T-helper 2 cell treated with Interferon-gamma antibody and Interleukin-4, amounts not matched to agents 5 μg/mL and 100 μg/mL, for 36 hours (primary cell): ENCODE measurements at regions not wholly inside any gene's neighbourhood (a gene's known extent, or its start where the extent isn't known, plus 50 kb on each side); places are given as distances from the start of the nearest gene placed in this dataset.
"Not testable (repeated sequence)": the region's sequence is repeated elsewhere in the genome, so short reads cannot be mapped to it uniquely, and the experiment has no call there.

Experiments
- DNase-seq: peaks from one replicate; pipeline ENCODE4 v3.0.0; 2021; ENCODE audit warnings: low spot score
- H3K27ac Mint-ChIP-seq: one replicate; pipeline ENCODE4 v1.8.0; 2021; ENCODE audit warnings: mild to moderate bottlenecking, mixed read lengths
- H3K27me3 Mint-ChIP-seq: one replicate; pipeline ENCODE4 v1.8.0; 2021; ENCODE audit warnings: low read depth, mixed read lengths
- H3K36me3 Mint-ChIP-seq: one replicate; pipeline ENCODE4 v1.8.0; 2021; ENCODE audit warnings: low read depth, mixed read lengths
- H3K4me1 Mint-ChIP-seq: one replicate; pipeline ENCODE4 v1.8.0; 2021; ENCODE audit warnings: low read depth, mixed read lengths
- H3K4me3 Mint-ChIP-seq: one replicate; pipeline ENCODE4 v1.8.0; 2022; ENCODE audit warnings: mild to moderate bottlenecking, moderate library complexity, mixed read lengths
- H3K9me3 Mint-ChIP-seq: one replicate; pipeline ENCODE4 v1.8.0; 2021; ENCODE audit warnings: mixed read lengths

DNA sequence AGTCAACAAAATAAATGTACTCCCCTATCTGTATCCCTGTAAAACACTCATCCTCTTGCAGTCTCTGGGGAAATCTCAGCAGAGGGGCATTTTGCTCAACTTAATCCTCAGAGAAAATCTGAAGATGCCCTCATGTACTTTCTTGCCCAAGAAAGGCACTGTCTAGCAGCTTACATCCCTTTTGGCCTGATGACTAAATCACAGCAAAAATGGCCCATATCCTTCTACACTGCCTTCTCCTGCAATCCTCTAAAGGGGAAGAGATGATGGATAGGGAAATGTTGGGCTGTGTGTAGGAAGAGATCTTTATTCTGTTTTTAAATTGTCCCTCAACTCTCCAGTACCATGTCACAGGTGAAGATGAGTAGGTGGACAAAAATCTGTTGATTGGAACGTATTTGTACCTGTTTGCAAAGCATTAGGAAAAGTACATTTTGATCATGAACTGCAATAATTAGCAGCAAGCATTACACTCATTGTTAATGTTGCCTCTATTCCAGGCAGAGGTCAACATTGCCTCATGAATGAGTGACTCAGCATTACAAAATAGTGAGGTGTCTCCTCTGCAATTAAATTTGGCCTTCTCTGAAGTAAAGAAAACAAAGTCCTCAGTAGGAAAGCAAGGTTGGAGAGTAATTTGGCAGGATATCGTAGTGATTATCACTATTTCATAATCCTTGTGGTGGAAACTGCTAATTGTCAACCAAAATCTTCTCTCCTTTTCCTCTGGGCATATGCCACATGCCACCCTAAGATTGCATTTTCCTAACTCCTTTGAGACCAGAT lies 172.4 kb upstream of the CAND1 start:
- DNase-seq = no peak
- Mint-ChIP-seq H3K27me3 (peaks cover 6% of the 10 kb centered on the region), H3K4me1 (no peaks in the 10 kb centered on the region), H3K4me3 (no peak overlapping the region), H3K9me3 (no peaks in the 10 kb centered on the region), H3K27ac (no peak overlapping the region), H3K36me3 (no peaks in the 10 kb centered on the region)

DNA sequence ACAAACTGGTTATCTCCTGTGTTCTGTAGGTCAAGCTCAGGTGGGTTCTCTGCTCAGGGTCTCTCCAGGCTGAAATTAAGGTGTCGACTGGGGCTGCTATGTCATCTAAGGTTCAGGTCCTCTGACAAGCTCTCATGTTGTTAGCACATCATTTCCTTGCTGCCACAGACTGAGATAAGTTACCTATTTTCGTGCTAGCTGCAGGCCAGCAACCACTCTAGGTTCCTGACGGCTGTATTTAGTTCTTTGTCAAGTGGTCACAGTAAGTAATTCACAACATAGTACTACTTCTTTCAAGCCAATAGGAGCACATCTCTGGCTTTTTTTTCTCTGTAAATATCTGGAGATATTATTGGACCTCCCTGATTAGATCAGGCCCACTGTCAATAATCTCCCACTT lies 169.3 kb upstream of the CAND1 start:
- Mint-ChIP-seq H3K27me3 (peaks cover 4% of the 10 kb centered on the region), H3K27ac (no peak overlapping the region), H3K4me3 (no peak overlapping the region), H3K9me3 (peaks cover 4% of the 10 kb centered on the region), H3K4me1 (no peaks in the 10 kb centered on the region), H3K36me3 (no peaks in the 10 kb centered on the region)
- no peak for DNase-seq

DNA sequence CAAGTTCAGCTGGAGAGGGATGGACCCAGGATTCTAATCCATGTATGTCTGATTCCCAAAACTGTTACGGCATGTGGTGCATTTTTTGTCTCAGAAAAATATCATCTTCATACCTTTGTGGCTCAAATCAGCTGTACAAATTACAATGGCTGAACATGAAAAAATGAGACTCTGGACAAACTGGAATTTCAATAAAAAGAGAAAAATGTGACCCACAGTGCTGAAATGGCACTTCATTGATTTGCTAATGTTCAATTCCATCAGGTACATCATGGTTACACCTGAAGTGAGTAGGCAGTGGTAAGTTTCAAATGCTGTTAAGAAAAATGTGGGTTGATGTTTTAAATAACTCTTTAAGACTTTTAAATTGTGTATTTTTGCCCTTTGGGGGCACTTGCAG lies 165.6 kb upstream of the CAND1 start:
- no peak for DNase-seq
- Mint-ChIP-seq H3K4me3 (no peak overlapping the region), H3K9me3 (peaks cover 30% of the 10 kb centered on the region), H3K36me3 (no peaks in the 10 kb centered on the region), H3K27me3 (peaks cover 4% of the 10 kb centered on the region), H3K4me1 (no peaks in the 10 kb centered on the region), H3K27ac (no peak overlapping the region)

DNA sequence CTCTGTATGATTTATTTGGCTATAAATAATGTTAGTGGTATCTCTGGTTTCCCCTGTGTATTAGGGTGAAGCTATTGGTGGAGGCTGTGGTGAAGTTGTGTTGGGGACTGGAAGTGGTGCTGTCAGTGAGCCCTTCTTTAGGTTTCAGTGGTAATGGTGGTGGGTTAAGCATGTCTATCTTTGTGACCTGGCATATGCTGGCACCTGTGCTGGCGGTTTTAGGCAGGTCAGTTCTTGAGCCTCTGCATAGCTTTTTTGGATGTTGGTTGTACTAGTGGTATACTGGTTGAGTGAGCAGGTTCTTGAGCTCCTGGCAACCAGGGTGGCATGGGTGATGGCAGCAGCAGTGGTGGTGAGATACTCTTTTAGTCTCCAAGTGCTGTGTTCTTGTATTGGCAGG lies 161.9 kb upstream of the CAND1 start:
- Mint-ChIP-seq H3K4me3 (no peak overlapping the region), H3K4me1 (no peaks in the 10 kb centered on the region), H3K27me3 (no peaks in the 10 kb centered on the region), H3K9me3 (peaks cover 30% of the 10 kb centered on the region), H3K36me3 (no peaks in the 10 kb centered on the region), H3K27ac (no peak overlapping the region)
- no peak for DNase-seq

DNA sequence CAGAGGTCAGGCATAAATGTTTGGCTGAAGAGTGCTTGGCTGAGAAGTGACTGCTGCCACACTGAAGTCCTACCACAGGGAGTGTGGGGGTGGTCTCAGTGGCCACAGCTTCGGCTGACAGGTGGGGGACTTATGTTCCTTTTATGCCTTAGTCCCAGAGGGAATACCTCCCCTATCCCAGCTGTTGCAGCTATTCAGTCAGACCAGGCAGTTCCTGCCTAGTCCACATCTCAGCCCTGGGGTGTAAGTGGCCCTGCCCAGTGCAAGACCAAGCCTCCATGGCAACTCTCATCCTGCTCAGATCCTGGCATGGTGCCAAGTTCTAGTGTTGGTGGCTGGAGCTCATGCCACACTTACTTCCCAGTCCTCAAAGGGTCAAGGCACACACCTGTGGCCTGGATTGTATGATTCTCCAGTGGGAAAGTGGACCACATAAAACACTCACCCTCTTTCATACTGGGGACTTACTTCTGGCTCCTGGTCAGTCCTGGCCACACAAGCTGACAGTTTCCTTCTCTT lies 161.3 kb upstream of the CAND1 start:
- Mint-ChIP-seq H3K4me1 (no peaks in the 10 kb centered on the region), H3K27me3 (no peaks in the 10 kb centered on the region), H3K36me3 (no peaks in the 10 kb centered on the region), H3K9me3 (peaks cover 30% of the 10 kb centered on the region), H3K27ac (no peak overlapping the region), H3K4me3 (no peak overlapping the region)
- no peak for DNase-seq

DNA sequence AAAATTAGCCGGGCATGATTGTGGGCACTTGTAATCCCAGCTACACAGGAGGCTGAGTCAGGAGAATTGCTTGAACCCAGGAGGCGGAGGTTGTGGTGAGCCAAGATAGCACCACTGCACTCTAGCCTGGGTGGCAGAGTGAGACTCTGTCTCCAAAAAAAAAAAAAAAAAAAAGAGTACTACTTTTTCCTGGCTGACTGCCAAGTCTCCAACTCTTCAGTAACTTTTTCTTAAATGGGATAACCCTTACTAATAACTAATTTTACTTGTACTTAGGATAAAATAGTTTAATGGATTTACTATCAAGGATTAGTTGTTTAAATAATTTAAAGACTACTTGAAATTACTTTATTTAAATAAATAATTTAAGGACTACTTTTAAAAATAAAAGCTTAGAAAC lies 158.8 kb upstream of the CAND1 start:
- H3K27ac Mint-ChIP-seq, DNase-seq, H3K4me1 Mint-ChIP-seq, H3K4me3 Mint-ChIP-seq, H3K36me3 Mint-ChIP-seq, H3K27me3 Mint-ChIP-seq: not testable (repeated sequence)
- peaks cover 25% of the 10 kb centered on the region for H3K9me3 Mint-ChIP-seq

DNA sequence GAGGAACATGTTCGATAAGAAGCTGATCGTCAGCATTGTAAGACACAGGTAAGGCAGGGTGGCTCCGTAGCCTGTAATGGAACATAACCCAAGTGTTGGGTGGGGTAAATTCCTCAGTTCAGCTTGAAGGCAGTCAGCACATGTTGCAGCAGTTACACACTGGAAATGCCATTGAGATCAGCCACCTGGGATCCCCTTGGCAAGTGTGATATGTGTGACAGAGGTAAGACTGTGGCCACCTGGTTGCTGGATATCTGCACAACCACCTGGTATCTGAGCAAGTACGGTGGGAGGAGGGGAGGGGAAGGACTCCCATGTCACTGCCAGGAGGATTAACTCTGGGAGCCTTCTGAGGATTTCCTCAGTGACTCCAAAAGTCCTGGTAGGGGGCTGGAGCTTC lies 158.0 kb upstream of the CAND1 start:
- no peaks in the 10 kb centered on the region for H3K4me1 Mint-ChIP-seq

DNA sequence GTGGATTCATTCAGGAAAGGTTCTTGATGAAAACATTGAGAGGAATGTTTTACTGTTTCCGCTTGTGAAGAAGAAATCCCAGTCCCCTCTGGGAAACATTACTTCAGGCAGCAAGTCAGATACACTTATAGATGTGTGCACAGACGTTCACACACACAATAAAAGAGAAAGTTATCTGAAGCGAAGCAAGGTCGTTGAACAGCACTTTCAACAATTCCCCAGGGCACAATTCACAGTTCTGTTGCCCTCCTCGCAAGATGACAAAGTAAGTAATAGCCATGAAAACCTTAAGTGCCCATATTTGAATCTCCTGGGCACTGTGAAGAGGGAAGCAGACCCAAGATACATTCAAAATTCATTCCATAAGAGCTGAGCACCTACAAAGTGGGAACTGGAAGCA lies 156.6 kb upstream of the CAND1 start:
- Mint-ChIP-seq H3K4me1 (no peaks in the 10 kb centered on the region), H3K27me3 (no peaks in the 10 kb centered on the region), H3K4me3 (no peak overlapping the region), H3K36me3 (no peaks in the 10 kb centered on the region), H3K27ac (no peak overlapping the region), H3K9me3 (peaks cover 5% of the 10 kb centered on the region)
- DNase-seq = no peak

More for the DNA sequence above, 158.0 kb upstream of the CAND1 start:
- Mint-ChIP-seq H3K27me3 (no peaks in the 10 kb centered on the region), H3K4me3 (no peak overlapping the region), H3K27ac (no peak overlapping the region), H3K9me3 (peaks cover 17% of the 10 kb centered on the region), H3K36me3 (no peaks in the 10 kb centered on the region)
- no peak for DNase-seq

DNA sequence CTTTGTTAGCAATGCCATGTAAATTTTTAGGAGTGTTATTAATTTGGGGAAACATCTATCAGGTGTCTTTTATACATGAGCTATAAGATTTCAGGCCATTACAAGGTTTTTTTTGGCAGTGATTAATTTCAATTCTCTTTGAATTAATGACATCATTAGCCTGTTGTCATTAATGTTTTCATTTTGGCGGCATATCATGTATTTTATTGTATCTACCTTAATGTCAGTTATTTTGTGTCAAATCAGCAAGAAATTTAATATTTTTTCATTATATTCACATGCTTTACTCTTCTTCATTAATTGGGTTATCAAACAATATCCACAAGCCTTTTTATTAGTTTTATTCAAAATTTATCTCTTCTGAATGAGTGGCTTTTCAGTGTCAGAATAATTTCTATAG lies 153.0 kb upstream of the CAND1 start:
- H3K4me1 Mint-ChIP-seq = no peaks in the 10 kb centered on the region
- no peaks in the 10 kb centered on the region for H3K36me3 Mint-ChIP-seq
- peaks cover 4% of the 10 kb centered on the region for H3K27me3 Mint-ChIP-seq
- DNase-seq = no peak
- H3K27ac Mint-ChIP-seq = no peak overlapping the region
- H3K9me3 Mint-ChIP-seq = no peaks in the 10 kb centered on the region
- H3K4me3 Mint-ChIP-seq = no peak overlapping the region

DNA sequence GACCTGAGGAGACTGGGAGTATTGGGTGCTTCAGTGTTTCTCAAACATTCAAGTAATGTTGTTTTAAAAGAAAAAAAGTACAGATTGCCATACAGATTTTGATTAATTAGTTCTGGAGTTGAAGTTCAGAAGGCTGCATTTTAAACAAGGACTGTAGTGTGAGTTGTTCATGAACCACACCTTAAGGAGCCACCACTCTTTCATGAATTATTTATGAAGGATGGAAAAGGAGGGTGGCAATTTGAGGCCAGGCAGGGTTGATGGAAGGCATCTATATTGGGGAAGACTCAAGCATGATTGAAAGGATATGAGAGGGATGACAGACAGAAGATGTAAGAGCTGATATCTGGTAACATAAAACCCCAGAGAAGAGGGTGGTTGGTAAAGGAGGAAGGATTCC lies 146.6 kb upstream of the CAND1 start:
- Mint-ChIP-seq H3K36me3 (no peaks in the 10 kb centered on the region), H3K27ac (no peak overlapping the region), H3K4me3 (no peak overlapping the region), H3K9me3 (no peaks in the 10 kb centered on the region), H3K27me3 (peaks cover 6% of the 10 kb centered on the region), H3K4me1 (no peaks in the 10 kb centered on the region)
- no peak for DNase-seq

DNA sequence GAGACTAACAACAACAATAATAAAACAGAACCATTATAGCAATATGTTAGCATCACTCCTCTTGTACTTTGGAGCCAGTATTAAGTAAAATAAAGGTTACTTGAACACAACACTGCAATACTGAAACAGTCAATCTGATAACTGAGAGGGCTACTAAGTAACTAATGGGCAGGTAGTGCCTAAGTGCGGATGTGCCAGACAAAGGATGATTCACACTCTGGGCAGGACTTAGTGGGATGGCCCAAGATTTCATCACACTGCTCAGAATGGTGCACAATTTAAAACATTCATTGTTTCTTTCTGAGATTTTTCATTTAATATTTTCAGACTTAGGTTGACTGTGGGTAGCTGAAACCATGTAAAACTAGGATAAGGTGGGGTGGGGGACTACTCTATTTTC lies 131.9 kb upstream of the CAND1 start:
- H3K27me3 Mint-ChIP-seq = peaks cover 3% of the 10 kb centered on the region
- no peak overlapping the region for H3K4me3 Mint-ChIP-seq
- no peak for DNase-seq
- no peaks in the 10 kb centered on the region for H3K4me1 Mint-ChIP-seq
- no peak overlapping the region for H3K27ac Mint-ChIP-seq
- H3K36me3 Mint-ChIP-seq = no peaks in the 10 kb centered on the region
- no peaks in the 10 kb centered on the region for H3K9me3 Mint-ChIP-seq

DNA sequence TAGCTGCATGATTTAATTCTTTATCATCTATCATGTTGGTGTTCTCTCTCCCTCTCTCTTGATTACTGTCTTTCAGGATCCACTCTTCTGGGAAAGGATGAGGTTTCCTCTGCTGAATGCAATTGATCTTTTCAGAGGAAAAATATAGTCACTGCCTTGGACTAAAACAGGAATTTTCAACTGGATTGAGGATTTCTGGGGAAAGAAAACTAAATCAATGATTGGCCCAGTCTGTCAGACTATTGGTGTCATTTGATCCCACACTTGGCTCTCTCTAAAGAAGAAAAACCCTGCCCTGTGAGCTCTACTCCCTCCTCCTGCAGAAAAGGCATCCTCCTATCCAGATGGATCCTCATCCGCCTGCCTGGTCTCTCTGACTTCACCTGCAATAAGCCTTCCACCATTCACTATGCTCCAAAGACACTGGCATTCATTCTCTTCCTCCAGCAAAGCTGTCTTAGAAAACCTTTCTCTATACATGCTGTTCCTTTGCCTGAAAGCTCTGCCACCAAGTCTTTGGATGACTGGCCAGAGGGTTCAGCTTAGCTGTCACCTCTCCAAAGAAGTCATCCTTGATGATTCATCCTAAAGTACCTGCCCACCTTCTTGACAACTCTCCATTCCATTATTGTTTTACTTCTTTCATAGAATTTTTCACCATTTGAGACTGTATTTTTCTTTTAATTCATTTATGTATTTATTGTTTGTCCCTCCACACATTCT lies 127.7 kb upstream of the CAND1 start:
- no peaks in the 10 kb centered on the region for H3K4me1 Mint-ChIP-seq
- H3K4me3 Mint-ChIP-seq = no peak overlapping the region
- no peaks in the 10 kb centered on the region for H3K9me3 Mint-ChIP-seq
- H3K36me3 Mint-ChIP-seq = no peaks in the 10 kb centered on the region
- no peak for DNase-seq
- H3K27ac Mint-ChIP-seq = no peak overlapping the region
- H3K27me3 Mint-ChIP-seq = peaks cover 3% of the 10 kb centered on the region

DNA sequence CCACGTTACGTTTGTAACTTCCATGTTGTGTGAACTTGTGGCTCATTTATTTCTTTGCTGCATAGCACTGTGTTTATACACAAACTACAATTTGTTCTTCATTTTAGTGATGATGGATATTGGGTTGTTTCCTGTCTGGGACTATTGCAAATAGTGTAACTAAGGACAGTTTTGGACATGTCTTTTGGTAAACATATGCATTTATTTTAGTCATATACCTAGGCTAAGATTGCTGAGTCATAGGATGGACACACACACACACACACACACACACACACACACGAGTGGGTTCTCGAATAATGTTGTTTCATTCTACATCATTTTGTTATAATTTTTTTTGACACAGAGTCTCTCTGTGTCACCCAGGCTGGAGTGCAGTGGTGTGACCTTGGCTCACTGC lies 123.5 kb upstream of the CAND1 start:
- DNase-seq = no peak
- H3K9me3 Mint-ChIP-seq = no peaks in the 10 kb centered on the region
- H3K4me1 Mint-ChIP-seq = no peaks in the 10 kb centered on the region
- no peak overlapping the region for H3K4me3 Mint-ChIP-seq
- no peaks in the 10 kb centered on the region for H3K27me3 Mint-ChIP-seq
- H3K27ac Mint-ChIP-seq = no peak overlapping the region
- no peaks in the 10 kb centered on the region for H3K36me3 Mint-ChIP-seq

DNA sequence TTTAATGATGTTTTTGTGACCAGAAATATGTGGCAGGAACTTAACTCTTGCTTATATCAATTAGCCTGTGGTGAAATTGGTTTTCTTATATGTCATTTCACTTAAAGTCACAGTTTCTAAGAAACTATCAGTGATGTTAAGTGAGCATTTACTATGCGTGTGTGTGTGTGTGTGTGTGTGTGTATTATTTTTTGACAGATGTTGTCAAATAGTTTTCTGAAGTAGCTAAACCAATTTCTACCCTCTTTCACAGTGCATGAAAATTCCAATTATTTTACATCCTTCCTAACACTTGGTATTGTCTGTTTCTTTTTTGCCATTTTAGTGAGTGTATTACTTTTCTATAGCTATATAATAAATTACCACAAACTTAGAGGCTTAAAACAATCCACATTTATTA lies 122.1 kb upstream of the CAND1 start:
- H3K9me3 Mint-ChIP-seq = no peaks in the 10 kb centered on the region
- H3K4me1 Mint-ChIP-seq = no peaks in the 10 kb centered on the region
- no peak overlapping the region for H3K4me3 Mint-ChIP-seq
- H3K36me3 Mint-ChIP-seq = no peaks in the 10 kb centered on the region
- no peaks in the 10 kb centered on the region for H3K27me3 Mint-ChIP-seq
- no peak overlapping the region for H3K27ac Mint-ChIP-seq
- DNase-seq = no peak
